ENCODE measurements at regions not wholly inside any gene's neighbourhood (a gene's known extent, or its start where the extent isn't known, plus 50 kb on each side); places are given as distances from the start of the nearest gene placed in this dataset.
"Not testable (repeated sequence)": the region's sequence is repeated elsewhere in the genome, so short reads cannot be mapped to it uniquely, and the experiment has no call there.

DNA sequence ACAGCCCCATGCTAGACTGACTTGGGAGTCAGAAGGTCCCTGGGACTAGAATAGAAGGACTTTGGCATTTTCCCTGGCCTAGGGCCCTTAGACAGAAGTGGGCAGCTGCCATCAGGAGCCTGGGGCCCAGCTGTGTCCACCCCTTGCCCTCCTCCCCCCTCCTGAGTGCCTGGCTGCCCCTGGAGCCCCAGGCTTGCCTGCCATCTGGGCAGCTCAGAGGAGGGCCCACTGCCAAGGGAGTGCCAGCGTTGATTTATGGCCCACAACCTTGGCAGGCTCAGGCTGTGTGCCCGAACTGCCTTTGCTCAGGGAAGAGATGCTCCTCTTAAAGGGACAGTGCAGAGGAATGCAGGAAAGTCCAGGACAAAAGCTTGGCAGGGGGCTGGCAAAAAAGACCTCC, 439.1 kb downstream of the SPATA31A7 start:
- DNase-seq (ENCODE audit: low spot score in 2 of 2); H3K4me1 ChIP-seq; H3K27me3 ChIP-seq; H3K27ac ChIP-seq; H3K36me3 ChIP-seq; H3K4me3 ChIP-seq; intact Hi-C loops (cut with DNase I; ENCODE audit: low total_unique reads); H3K9me3 ChIP-seq: not testable (repeated sequence)

DNA sequence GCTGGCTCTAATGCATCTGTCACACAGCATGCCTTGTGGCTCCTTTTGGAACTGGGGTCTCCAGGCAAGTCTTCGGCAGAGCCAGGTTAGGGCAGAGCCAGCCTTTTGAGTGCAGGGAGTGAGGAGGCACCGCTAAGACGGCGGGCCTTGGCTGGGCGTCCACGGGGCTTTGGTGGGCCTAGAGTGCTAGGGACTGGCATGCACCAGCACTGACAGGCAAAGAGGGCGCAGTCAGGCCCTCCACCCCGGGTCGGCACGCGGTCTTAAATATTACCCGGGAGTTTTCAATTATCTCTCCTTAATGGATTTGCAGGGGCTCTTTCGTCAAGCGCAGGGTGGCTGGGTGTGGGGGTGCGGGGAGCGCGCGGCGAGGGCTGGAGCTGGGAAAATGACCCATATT, 444.4 kb downstream of the SPATA31A7 start:
- no peaks in the 10 kb centered on the region for H3K36me3 ChIP-seq
- no peak overlapping the region for H3K27ac ChIP-seq
- H3K4me3 ChIP-seq, result no peak overlapping the region
- no peaks in the 10 kb centered on the region for H3K27me3 ChIP-seq
- DNase-seq (ENCODE audit: low spot score in 2 of 2), result no peak
- H3K9me3 ChIP-seq, result no peaks in the 10 kb centered on the region
- TF ChIP-seq, protein P1, sequence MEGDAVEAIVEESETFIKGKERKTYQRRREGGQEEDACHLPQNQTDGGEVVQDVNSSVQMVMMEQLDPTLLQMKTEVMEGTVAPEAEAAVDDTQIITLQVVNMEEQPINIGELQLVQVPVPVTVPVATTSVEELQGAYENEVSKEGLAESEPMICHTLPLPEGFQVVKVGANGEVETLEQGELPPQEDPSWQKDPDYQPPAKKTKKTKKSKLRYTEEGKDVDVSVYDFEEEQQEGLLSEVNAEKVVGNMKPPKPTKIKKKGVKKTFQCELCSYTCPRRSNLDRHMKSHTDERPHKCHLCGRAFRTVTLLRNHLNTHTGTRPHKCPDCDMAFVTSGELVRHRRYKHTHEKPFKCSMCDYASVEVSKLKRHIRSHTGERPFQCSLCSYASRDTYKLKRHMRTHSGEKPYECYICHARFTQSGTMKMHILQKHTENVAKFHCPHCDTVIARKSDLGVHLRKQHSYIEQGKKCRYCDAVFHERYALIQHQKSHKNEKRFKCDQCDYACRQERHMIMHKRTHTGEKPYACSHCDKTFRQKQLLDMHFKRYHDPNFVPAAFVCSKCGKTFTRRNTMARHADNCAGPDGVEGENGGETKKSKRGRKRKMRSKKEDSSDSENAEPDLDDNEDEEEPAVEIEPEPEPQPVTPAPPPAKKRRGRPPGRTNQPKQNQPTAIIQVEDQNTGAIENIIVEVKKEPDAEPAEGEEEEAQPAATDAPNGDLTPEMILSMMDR (IDR thresholded peaks at IDR 0.05), result no peak
- no peak for TF ChIP-seq POLR2A (IDR thresholded peaks at IDR 0.05)
- no peak for TF ChIP-seq POLR2AphosphoS5 (IDR thresholded peaks at IDR 0.05)
- no peaks in the 10 kb centered on the region for H3K4me1 ChIP-seq
- intact Hi-C loops (cut with DNase I; ENCODE audit: low total_unique reads), result no loop called here

DNA sequence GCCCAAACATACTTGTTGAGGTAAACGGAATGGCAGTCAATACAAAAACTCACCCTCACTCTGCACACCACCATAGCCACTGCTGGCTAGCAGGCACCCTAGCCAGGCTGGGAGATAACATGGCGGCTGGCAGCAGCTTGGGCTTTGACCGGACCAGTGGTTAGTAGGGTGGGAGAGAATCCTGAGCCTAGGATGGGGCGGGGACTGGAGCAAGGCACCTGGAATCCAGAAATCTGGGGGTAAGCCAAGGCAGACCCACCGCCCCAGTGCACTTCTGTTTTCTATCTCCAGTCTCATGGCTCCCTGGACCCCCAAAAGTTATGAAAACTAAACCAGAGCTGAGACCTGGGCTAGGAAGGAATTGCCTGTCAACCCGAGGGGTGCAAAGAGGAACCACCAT, 474.4 kb downstream of the SPATA31A7 start:
- H3K9me3 ChIP-seq; H3K27me3 ChIP-seq; H3K4me1 ChIP-seq; intact Hi-C loops (cut with DNase I; ENCODE audit: low total_unique reads); H3K36me3 ChIP-seq; H3K27ac ChIP-seq; H3K4me3 ChIP-seq; DNase-seq (ENCODE audit: low spot score in 2 of 2): not testable (repeated sequence)

DNA sequence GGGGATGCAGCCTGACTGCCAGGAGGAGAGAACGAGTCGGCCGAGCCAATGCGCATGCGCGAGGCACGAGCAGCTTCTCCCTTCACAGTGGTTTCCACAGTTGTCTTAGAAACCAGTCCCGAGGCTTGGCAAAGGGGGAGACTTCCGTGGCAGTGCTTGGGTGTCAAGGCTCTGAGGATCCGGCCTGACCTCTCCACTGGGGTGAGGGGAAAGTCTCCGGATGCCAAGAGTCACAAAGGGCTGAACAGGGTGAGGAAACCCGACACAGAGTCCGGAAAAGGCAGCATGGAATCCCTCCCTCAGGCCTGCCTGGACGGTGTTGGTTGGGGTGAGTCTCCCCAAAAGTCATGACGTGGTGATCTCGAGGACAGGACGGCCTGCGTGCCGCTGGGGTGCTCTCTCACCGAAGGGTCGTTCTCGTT, 475.5 kb downstream of the SPATA31A7 start:
- no peaks in the 10 kb centered on the region for H3K4me1 ChIP-seq
- H3K27me3 ChIP-seq, result no peaks in the 10 kb centered on the region
- no peak for DNase-seq (ENCODE audit: low spot score in 2 of 2)
- peaks cover 7 to 16% of the 10 kb centered on the region in 2 donors for H3K9me3 ChIP-seq
- intact Hi-C loops (cut with DNase I; ENCODE audit: low total_unique reads), result no loop called here
- TF ChIP-seq POLR2AphosphoS5 (IDR thresholded peaks at IDR 0.05) (no peak), POLR2A (IDR thresholded peaks at IDR 0.05) (no peak)
- TF ChIP-seq, protein P1 (IDR thresholded peaks at IDR 0.05), result no peak
- H3K27ac ChIP-seq, result no peak overlapping the region
- H3K36me3 ChIP-seq, result no peaks in the 10 kb centered on the region
- no peak overlapping the region for H3K4me3 ChIP-seq

DNA sequence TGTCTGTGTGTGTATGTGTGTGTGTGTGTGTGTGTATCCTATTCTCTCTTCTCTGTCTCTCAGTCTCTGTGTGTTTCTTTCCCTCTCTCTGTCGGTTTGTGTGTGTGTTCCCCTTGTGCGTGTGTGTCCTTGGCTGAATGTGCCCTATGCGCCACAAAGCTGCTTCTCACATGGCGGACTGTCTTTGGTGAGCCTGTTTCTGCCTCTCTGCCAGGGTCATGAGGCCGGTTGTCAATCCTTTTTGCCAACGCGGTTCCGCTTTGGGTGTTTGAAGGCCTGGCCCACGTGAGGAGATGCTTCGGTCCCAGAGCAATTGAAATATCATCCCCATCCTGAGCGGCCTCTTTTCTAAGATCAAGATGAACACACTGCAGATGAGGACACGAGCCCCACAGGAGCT, 476.0 kb downstream of the SPATA31A7 start:
- TF ChIP-seq, protein P1 (IDR thresholded peaks at IDR 0.05), result no peak
- TF ChIP-seq POLR2A (IDR thresholded peaks at IDR 0.05), result no peak
- TF ChIP-seq POLR2AphosphoS5 (IDR thresholded peaks at IDR 0.05), result no peak
- Histone ChIP-seq H3K36me3 (no peaks in the 10 kb centered on the region), H3K4me3 (no peak overlapping the region), H3K4me1 (no peaks in the 10 kb centered on the region), H3K27ac (no peak overlapping the region), H3K9me3 (peaks cover 11 to 18% of the 10 kb centered on the region in 2 donors), H3K27me3 (no peaks in the 10 kb centered on the region)
- no peak for DNase-seq (ENCODE audit: low spot score in 2 of 2)
- intact Hi-C loops (cut with DNase I; ENCODE audit: low total_unique reads), result no loop called here

DNA sequence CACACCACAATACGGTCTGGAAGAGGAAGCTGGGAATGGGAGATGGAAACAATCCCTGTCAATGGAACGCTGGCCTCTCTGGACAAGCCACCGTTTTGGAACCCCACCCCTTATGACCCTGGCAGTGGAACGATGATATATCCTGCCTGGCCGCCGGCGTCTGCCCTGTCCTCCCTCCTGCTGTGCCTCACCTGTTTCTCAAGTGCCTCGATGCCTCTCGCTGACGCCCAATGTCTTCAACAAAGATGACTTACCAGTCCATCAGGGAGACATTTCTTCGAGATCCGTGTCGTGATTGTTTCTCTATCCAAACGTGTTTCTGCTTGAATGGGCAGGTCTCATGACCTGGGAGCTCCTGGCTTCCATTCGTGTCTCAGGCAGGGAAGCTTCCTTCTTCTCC, 476.5 kb downstream of the SPATA31A7 start:
- DNase-seq (ENCODE audit: low spot score in 2 of 2), result no peak
- intact Hi-C loops (cut with DNase I; ENCODE audit: low total_unique reads), result no loop called here
- no peaks in the 10 kb centered on the region for H3K27me3 ChIP-seq
- no peaks in the 10 kb centered on the region for H3K36me3 ChIP-seq
- H3K4me3 ChIP-seq, result no peak overlapping the region
- H3K27ac ChIP-seq, result no peak overlapping the region
- TF ChIP-seq, protein P1 (IDR thresholded peaks at IDR 0.05), result no peak
- no peak for TF ChIP-seq POLR2AphosphoS5 (IDR thresholded peaks at IDR 0.05)
- no peak for TF ChIP-seq POLR2A (IDR thresholded peaks at IDR 0.05)
- H3K4me1 ChIP-seq, result no peaks in the 10 kb centered on the region
- H3K9me3 ChIP-seq, result peaks cover 16 to 18% of the 10 kb centered on the region in 2 donors

Measured in breast epithelium (tissue), 4 donors.